MCF 10A (cell line): ENCODE measurements at regions not wholly inside any gene's neighbourhood (a gene's known extent, or its start where the extent isn't known, plus 50 kb on each side); places are given as distances from the start of the nearest gene placed in this dataset.

Experiments
- BruUV-seq: library from RNA; stranded (reverse); fragments of 400-500 nt; replicated peaks from 2 replicates; lab custom pipeline; 2021; lab: Mats Ljungman, UMichigan
- CTCF ChIA-PET: fragments of 300-600 bp; sonication (Branson Sonifier 250); formaldehyde crosslinking; extraction: SDS; loops from one replicate; lab custom pipeline; 2021; ENCODE audit warnings: antibody characterized with exemption, inconsistent platforms; lab: Yijun Ruan, JAX
- POLR2A ChIA-PET: fragments of 300-600, 350-650 bp; sonication (Branson Sonifier 250); formaldehyde crosslinking; extraction: SDS; loops from one replicate; lab custom pipeline; 2020; ENCODE audit warnings: antibody characterized with exemption, inconsistent platforms; lab: Yijun Ruan, JAX
- DNase-seq: peaks from one replicate; pipeline ENCODE4 v3.0.0-alpha.2; 2018; ENCODE audit not compliant: unreplicated experiment
- H3K27ac Mint-ChIP-seq: one replicate; pipeline ENCODE4 v1.8.0; 2022; ENCODE audit warnings: mild to moderate bottlenecking, low read depth, mixed read lengths; ENCODE audit not compliant: unreplicated experiment
- H3K27me3 Mint-ChIP-seq: one replicate; pipeline ENCODE4 v1.8.0; 2022; ENCODE audit warnings: mixed read lengths; ENCODE audit not compliant: insufficient read depth, unreplicated experiment
- H3K36me3 Mint-ChIP-seq: one replicate; pipeline ENCODE4 v1.8.0; 2022; ENCODE audit warnings: mild to moderate bottlenecking, moderate library complexity, mixed read lengths; ENCODE audit not compliant: insufficient read depth, unreplicated experiment
- H3K4me1 Mint-ChIP-seq: one replicate; pipeline ENCODE4 v1.8.0; 2022; ENCODE audit warnings: mixed read lengths; ENCODE audit not compliant: insufficient read depth, unreplicated experiment
- H3K4me3 Mint-ChIP-seq: one replicate; pipeline ENCODE4 v1.8.0; 2022; ENCODE audit warnings: mild to moderate bottlenecking, moderate library complexity, mixed read lengths; ENCODE audit not compliant: unreplicated experiment
- H3K9me3 Mint-ChIP-seq: one replicate; pipeline ENCODE4 v1.8.0; 2022; ENCODE audit warnings: mixed read lengths; ENCODE audit not compliant: unreplicated experiment
- intact Hi-C: fragments of 100-400 bp; cut with micrococcal nuclease; formaldehyde crosslinking; loops from 2 replicates; pipeline ENCODE4 v1.14.1; 2022
- TF ChIP-seq, protein P1 (sequence below): fragments of 200-600 bp; IDR thresholded peaks from one replicate; pipeline ENCODE4 v1.8.0; 2022; ENCODE audit warnings: antibody characterized with exemption, mild to moderate bottlenecking; ENCODE audit not compliant: unreplicated experiment

DNA sequence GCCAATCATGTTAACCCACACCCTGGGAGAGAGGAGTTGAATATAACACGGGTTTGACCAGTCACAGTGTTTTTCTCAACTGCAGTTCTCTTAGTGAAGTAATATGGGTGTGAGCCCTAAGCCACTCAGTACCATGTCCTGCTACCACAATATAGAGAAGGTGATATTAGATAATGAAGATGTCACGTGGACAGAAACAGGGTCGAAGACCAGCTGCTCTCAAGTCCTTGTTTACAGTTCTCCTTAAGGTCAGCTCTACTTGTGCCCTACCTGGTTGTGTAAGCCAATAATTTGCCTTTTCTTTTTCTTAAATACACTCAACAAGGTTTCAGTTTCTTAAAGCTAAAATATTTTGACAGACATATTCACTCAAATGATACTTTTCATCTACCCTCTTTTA, 128.3 kb upstream of the POT1 start:
- no peak overlapping the region for H3K4me3 Mint-ChIP-seq
- H3K36me3 Mint-ChIP-seq = peaks cover 7% of the 10 kb centered on the region
- TF ChIP-seq, protein P1, sequence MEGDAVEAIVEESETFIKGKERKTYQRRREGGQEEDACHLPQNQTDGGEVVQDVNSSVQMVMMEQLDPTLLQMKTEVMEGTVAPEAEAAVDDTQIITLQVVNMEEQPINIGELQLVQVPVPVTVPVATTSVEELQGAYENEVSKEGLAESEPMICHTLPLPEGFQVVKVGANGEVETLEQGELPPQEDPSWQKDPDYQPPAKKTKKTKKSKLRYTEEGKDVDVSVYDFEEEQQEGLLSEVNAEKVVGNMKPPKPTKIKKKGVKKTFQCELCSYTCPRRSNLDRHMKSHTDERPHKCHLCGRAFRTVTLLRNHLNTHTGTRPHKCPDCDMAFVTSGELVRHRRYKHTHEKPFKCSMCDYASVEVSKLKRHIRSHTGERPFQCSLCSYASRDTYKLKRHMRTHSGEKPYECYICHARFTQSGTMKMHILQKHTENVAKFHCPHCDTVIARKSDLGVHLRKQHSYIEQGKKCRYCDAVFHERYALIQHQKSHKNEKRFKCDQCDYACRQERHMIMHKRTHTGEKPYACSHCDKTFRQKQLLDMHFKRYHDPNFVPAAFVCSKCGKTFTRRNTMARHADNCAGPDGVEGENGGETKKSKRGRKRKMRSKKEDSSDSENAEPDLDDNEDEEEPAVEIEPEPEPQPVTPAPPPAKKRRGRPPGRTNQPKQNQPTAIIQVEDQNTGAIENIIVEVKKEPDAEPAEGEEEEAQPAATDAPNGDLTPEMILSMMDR = no peak
- intact Hi-C loops = no loop called here
- peaks cover 12% of the 10 kb centered on the region for H3K4me1 Mint-ChIP-seq
- ChIA-PET POLR2A (no interaction called here), CTCF (interaction anchor here (0.6 to 7.0 kb wide), 2 partner anchors 46 to 258 kb away, joined by 4 to 80 read pairs; no protein-coding TSS in a partner anchor)
- BruUV-seq = no TSS peak
- no peak for DNase-seq
- H3K27me3 Mint-ChIP-seq = no peaks in the 10 kb centered on the region
- no peak overlapping the region for H3K27ac Mint-ChIP-seq
- H3K9me3 Mint-ChIP-seq = no peaks in the 10 kb centered on the region

DNA sequence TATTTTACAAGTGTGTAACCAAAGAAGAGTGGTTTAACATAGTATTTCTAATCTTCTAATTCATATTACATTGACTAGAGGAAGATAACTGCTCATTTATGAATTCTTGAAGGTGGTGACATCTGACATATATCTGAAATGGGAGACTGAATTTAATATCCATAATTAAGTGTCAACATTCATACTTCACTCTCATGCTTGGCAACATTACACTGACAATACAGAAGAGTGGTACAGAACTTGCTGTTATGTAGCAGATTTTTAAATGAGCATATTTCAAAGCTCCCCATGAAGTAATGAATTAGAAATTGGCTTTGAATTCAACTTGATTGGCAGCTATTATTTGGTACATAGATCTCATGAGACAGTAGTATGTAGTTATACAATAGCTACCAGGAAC, 125.8 kb upstream of the POT1 start:
- Mint-ChIP-seq H3K36me3 (peaks cover 7% of the 10 kb centered on the region), H3K27me3 (no peaks in the 10 kb centered on the region), H3K4me3 (no peak overlapping the region), H3K9me3 (no peaks in the 10 kb centered on the region), H3K27ac (no peak overlapping the region), H3K4me1 (no peaks in the 10 kb centered on the region)
- no peak for DNase-seq
- BruUV-seq = no TSS peak
- intact Hi-C loops = no loop called here
- CTCF ChIA-PET = interaction anchor here (0.9 to 1.2 kb wide), 3 partner anchors 8 to 612 kb away, joined by 3 to 5 read pairs (median 3); no protein-coding TSS in a partner anchor
- TF ChIP-seq, protein P1 = no peak
- POLR2A ChIA-PET = no interaction called here

DNA sequence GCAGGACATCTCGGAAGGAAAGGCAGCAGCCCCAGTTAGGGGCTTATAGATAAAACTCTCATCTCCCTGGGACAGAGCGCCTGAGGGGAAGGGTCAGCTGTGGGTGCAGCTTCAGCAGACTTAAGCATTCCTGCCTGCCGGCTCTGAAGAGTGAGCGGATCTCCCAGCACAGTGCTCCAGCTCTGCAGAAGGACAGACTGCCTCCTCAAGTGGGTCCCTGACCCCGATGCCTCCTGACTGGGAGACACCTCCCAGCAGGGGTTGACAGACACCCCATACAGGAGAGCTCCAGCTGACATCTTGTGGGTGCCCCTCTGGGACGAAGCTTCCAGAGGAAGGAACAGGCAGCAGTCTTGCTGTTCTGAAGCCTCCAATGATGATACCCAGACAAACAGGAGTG, 117.1 kb upstream of the POT1 start:
- Mint-ChIP-seq H3K27me3 (no peaks in the 10 kb centered on the region), H3K36me3 (no peaks in the 10 kb centered on the region), H3K4me3 (no peak overlapping the region), H3K9me3 (peaks cover 7% of the 10 kb centered on the region), H3K4me1 (no peaks in the 10 kb centered on the region), H3K27ac (no peak overlapping the region)
- DNase-seq = no peak
- BruUV-seq = no TSS peak
- ChIA-PET CTCF (interaction anchor here (0.9 kb wide), 1 partner anchor 9 kb away, joined by 3 read pairs; no protein-coding TSS in a partner anchor), POLR2A (no interaction called here)
- intact Hi-C loops = no loop called here
- TF ChIP-seq, protein P1 = no peak

DNA sequence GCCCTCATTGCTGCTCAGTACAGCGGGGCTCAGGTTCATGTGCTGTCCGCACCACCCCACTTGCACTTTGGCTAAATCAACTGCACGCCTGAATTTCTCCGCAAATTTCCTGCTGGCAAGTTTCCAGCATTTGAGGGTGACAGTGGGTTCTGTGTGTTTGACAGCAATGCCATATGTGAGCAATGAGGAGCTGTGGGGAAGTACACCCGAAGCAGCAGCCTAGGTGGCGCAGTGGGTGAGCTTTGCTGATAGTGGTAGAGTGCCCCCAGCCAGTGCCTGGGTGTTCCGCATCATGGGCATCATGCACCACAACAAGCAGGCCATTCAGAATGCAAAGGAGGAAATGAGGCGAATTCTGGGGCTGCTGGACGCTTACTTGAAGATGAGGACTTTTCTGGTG, 103.9 kb upstream of the POT1 start:
- DNase-seq = no peak
- H3K4me1 Mint-ChIP-seq = no peaks in the 10 kb centered on the region
- no peak overlapping the region for H3K27ac Mint-ChIP-seq
- intact Hi-C loops = no loop called here
- CTCF ChIA-PET = interaction anchor here (0.5 to 1.2 kb wide), 3 partner anchors 139 to 1770 kb away, joined by 3 read pairs; no protein-coding TSS in a partner anchor
- no peaks in the 10 kb centered on the region for H3K36me3 Mint-ChIP-seq
- BruUV-seq = no TSS peak
- TF ChIP-seq, protein P1 = no peak
- H3K27me3 Mint-ChIP-seq = no peaks in the 10 kb centered on the region
- POLR2A ChIA-PET = no interaction called here
- no peaks in the 10 kb centered on the region for H3K9me3 Mint-ChIP-seq
- no peak overlapping the region for H3K4me3 Mint-ChIP-seq
